ENCODE measurements at regions not wholly inside any gene's neighbourhood (a gene's known extent, or its start where the extent isn't known, plus 50 kb on each side); places are given as distances from the start of the nearest gene placed in this dataset.

GRCh38 chr2:7225848-7226247 lies 308.6 kb downstream of the RNF144A start:
- DNase-seq = no peak

GRCh38 chr2:7226501-7226900 lies 309.3 kb downstream of the RNF144A start:
- DNase-seq = no peak

GRCh38 chr2:7233126-7233525 lies 315.9 kb downstream of the RNF144A start:
- no peak for DNase-seq

DNA sequence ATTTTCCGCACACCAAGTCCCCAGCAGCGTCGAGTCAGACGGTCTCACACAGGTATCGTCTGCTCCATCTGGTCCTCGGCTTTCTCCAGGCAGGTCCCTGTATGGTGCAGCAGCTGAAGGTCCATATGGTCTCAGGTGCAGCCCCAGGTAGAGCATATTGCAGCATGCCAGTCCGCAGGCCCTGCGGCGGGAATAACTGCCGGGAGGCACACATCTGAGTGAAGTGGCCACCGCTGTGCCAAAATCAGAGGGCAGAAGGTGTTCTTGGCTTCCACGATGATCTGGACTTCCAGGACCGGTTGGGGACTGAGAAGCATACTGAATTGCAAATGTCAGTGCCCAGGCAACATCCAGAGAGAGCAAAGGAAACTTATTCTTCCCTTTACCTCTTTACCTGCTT lies 320.3 kb downstream of the RNF144A start:
- DNase-seq = no peak

DNA sequence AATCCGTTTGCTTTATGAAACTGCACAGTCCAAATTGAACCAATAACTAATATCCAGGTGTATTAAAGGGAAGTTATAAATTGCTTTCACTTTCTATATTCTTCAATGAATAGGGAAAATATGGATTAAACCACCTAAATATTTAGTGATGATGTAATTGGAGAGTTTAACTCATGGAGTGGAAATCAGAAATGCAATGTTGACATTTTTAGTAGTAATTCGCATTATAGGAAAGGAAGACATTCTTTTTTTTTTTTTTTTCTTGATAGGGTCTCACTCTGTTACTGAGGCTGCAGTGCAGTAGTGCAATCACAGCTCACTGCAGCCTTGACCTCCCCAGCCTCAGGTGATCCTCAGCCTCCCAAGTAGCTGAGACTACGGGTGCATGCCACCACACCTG lies 321.9 kb downstream of the RNF144A start:
- DNase-seq = no peak

DNA sequence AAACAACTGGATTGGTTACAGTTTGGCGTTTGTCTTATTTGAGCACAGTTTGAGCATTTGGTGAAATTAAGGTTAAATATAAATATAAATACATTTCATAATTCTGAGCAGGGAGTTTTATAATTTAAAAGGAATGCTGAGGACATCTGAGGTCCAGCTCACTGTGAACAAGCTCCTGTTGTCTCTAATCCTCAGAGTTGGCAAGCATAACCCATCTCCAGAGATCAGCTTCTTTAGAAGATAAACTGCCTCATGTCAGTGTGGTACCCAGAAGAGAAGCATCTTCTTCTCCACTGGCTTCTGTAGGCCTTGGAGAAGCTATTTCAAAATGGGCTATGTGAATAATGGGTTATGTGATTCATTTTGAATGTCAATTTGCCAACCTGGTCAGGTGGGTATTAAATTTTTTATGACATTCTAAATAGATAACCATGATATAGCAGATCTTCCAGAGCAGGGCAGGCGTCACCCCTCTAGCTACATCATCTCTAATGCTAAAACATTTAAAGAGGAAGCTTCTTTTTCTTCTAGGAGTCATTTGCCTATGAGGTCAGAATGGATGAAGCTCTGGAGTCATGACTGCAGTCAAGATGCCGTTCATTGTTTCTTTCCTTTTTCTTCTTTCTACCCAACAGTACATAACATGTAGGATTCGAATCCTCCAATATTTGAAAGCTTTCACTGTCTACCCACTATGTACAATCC lies 324.0 kb downstream of the RNF144A start:
- no peak for DNase-seq

DNA sequence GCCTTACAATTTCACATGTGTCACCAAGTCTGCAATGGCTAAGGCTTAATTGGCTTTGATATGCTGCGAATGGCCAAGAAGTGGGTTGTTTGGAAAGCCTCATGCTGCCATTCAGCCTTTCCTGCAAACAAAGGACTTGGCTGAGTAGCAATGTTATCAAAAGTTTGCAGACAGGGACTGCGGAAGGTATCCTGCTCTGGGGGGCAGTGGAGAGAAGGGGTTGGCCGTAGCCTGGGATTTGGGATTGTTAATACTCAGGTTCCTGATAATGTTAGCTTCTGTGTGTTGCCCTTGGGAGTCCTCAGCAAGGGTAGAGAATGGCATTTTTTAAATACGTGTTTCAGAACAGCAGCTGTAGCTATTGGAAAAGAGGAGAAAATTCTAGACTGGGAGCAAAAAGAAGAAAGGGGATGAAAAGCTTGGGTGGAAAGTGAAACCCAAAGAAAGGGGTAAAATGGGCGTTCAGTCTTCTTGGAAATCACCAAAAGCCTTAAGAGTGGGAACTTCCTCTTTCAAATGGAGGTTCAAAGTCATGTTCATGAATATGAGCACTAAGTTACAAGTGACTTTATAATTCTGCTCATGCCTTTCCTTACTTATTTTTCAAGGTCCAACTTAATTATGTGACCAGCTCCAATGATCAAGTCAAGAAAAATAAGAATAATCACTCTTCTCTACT lies 325.1 kb downstream of the RNF144A start:
- no peak for DNase-seq

DNA sequence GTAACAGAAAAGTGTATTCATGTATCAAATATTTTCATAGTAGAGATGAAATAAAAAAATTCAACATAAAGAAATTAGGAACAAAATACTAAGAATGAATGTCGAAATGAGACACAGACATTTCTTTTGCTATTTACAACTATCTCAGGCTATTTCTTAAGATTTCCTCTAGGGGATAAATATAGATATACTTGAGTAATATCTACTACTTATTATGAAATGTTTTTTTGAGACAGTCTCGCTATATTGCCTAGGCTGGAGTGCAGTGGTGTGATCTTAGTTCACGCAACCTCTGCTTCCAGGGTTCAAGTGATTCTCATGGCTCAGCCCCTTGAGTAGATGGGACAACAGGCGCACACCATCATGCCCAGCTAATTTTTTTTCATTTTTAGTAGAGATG lies 326.1 kb downstream of the RNF144A start:
- DNase-seq = no peak

DNA sequence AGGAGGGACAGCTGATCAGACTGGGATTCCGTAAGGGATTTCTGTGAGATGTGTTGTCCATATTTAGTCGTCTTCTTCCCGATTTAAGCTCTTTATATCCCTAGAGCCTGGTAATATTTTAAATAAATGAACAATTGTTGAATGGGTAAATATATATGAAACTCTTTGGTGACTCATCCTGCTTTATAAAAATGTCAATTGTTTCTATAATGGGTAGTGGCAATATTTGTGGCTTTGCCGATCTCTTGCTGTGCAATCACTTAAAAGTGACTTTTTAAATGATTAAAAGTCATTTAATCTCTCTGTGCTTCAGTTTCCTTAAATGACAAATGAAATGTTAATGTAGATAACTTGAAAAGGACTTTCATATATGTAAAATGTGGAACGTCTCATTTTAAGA lies 339.2 kb downstream of the RNF144A start:
- DNase-seq = no peak

DNA sequence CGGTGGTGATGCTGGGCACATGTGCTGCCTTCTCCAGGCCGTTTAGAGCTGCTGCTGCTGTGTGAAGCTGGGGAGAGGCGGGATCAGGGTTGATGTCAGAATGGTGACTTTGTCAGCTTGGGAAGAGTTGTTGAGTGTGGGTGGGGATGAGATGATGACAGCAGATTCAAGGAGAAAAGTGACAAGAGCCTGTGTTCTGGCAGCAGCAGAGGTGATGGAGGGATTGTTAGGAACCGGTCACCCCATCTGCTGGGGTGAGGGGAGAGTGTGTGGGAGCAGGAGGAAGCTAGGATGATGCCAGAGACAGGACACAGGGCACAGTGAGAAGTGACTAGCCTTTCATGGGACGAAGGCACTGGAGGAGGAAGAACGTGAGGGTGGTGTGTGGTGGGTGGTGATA lies 345.5 kb downstream of the RNF144A start:
- no peak for DNase-seq

DNA sequence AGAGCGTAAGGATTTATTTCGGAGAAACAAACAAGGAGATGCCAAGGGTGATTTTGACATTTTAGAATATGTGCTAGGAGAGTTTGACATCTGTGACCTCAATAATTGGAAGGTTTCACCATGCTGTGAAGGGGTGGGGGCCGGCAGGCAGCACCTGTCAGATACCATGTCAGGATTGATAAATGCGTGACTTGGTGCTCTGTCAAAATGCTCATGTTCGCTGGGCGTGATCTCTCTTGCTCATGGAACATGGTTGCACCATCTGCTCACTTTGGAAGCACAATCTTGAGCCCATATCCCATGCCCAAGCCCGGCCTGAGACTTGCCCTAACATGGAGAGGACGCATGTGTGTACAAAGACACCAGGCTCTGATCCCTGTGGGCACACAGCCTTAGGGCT lies 347.6 kb downstream of the RNF144A start:
- no peak for DNase-seq

DNA sequence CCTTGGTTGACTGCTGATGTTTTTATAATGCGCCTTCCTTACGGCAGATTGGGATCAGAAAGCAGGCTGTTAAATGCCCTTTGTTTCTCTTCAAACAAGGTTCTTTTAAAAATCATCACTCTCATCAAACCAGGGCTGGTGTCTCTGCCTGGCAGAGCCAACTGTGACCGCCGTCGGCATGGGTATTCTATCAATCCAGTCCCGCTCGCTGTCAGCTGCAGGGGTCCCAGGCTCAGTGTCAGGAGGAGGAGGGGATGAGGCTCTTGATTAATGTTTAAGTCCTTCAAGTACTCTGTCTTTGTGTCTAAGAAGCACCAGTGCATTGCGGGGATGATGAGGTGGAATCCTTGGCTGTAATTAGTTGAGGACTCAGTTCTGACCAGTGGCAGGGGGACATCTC lies 348.1 kb downstream of the RNF144A start:
- no peak for DNase-seq

DNA sequence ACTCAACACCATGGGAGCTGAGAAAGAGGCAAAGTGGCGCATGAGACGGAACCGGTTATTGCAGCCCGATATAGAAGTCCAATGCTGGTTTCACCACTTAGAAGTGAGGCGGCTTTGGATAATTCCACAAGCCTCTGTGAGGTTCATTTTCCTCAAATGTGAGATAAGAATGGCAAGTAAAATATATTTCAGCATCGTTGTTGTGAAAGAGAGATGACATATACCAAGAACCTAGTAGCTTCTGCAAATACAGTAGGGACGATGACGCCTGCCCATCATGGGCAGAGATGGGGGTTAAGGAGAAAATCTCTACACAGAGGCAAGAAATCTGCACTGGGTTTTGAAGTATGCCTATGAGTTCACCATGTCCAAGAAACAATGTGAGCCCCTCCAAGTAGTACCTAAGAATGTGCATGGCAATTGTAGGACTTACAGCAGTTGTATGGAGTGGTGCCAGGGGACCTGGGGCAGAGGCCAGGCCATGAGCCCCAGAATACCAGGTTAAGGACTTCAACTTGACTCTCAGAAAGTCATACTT lies 352.0 kb downstream of the RNF144A start:
- no peak for DNase-seq

GRCh38 chr2:7270011-7270431 lies 352.8 kb downstream of the RNF144A start:
- no peak for DNase-seq

GRCh38 chr2:7272210-7272609 lies 355.0 kb downstream of the RNF144A start:
- no peak for DNase-seq

DNA sequence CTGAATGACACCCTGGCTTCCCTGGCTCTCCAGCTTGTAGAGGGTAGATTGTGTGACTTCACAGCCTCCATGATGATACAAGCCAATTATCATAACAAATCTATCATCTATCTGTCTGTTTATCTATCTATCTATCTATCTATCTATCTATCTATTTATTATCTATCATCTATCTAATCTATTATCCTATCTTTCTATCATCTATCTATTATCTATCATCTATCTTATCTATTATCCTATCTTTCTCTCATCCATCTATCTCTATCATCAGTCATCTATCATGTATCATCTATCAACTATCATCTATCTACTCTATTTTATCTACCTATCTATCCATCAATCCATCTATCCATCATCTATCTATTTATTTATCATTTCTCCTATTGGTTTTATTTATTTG lies 361.8 kb downstream of the RNF144A start:
- no peak for DNase-seq

DNA sequence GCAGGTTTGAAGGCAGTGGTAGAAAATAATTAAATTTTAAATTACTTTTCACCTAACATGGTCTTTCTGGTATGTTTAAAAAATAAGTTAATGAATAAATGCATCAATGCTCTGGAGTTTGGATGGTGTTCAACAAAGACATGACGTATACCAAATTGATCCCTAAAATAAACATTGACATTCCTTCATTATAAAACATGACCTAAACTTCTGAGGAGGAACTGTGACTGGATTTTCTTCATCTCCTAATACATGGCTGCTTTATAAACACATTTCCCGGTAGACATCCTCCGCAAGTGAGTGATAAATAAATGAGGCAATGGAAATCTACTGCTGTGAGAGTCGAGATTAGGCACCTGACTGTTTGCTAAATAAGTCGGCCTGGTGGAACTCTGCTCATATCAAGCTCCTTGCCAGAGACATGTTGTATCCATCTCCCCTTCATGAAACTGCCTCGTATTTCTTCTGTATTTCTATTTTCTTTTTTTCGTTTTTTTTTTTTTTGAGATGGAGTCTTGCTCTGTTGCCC lies 362.3 kb downstream of the RNF144A start:
- no peak for DNase-seq

DNA sequence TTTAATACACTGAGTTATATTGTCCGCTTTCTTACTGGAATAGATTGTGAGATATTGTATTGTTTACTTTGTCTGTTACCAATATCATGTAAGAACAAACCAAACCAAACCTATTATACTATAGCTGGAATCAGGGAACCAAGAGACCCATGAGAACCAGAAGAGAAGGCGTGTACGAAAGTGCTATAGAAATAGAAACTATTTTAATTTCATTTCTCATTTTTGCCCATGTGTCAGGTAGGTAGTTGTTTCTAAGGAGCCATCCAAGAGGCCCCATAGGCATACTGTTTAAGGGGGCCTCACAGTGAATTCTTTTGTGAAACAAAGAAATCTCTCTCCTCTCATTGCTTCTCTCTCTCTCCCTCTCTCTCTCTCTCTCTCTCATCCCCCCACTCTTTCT lies 363.6 kb downstream of the RNF144A start:
- no peak for DNase-seq

DNA sequence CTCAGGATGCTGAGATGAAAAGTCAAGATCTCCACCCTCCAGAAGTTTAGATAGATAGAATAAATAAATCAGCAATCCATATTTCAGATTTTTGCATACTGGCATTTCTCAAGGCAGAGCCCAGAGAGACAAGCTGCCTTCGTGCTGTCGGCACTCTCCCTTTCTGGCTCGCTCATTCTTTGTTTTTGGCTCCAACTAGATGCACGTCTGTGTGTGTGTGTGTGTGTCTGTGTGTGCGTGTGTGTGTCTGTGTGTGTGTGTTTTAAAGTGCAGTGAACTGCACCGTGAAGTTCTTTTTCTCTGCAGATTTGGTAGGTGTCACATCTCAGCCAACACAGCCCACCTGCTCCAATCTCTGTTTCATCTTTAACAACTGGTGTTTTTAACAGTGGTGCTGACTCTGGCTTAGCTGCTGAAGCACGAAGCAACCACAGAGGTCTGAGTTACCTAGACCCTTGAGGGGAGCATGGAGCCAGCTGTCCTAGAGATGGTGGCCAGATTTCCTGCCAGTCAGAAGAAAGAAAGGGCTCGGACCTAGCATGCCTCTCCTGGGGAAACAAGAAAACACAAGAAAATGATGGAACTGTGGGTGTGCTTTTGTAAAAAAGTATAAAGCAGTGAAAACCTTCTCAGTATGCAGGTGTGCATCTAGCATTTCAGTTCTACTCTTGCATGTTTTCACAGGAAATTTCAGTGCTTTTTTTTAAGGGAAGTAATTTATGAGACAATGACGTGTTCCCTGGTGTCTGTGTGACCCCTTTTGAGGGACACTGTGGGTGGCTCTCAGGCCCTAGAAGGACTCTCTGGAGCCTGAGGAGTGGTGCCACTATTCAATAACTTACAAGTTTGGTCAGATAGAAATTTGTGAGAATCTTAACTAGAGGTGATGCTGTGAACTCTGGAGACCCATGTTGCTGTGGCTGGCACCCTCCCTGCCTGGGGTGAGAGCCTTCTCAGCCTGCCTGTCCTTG lies 364.3 kb downstream of the RNF144A start:
- DNase-seq = no peak

DNA sequence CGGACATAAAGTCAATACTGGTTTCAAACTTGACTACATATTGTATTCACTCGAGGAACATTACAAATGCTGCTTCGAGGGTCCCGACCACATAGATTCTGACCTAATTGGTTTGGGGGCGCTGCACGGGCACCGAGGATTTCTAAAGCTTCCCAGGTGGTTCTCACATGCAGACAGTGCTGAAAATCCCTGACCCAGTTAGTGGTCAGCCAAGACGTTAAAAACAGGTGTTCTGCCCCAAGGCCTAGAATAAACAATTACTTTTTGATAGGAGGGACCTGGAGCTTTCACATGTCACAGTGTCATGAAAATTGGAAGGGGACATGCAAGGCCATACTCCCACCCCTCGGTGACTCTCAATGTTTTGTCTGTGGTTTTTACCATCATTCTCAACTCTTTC lies 368.9 kb downstream of the RNF144A start:
- DNase-seq = no peak

- DNase-seq = no peak
Observed at GRCh38 chr2:7288484-7288883, 371.3 kb downstream of the RNF144A start.

DNA sequence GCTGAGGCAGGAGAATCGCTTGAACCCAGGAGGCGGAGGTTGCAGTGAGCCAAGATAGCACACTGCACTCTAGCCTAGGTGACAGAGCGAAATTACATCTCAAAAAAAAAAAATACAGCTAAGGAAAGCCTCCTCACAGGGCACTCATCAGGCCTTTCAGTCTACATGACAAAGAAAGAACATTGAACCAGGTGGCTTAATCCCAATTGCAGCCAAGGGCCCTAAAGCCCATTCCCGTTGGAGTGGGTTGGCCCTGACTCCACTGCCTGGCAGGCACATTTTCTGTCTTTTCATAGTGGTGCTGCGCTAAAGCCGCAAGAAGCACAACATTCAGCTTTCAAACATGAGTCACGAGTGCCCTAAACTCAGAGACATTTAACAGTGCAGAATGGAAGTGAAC lies 372.5 kb downstream of the RNF144A start:
- DNase-seq = no peak

- no peak for DNase-seq
Observed at GRCh38 chr2:7292154-7292691, 375.0 kb downstream of the RNF144A start.

All from activated gamma-delta T cell (primary cell).